VCaP (cell line): ENCODE measurements at regions not wholly inside any gene's neighbourhood (a gene's known extent, or its start where the extent isn't known, plus 50 kb on each side); places are given as distances from the start of the nearest gene placed in this dataset.

Experiments
- H3K27ac ChIP-seq: fragments of 450-650 bp; 2 replicates; pipeline ENCODE4 v1.5.1; 2017
- TF ChIP-seq, protein P1 (sequence below): fragments of 450-650 bp; conservative IDR thresholded peaks from 2 replicates; pipeline ENCODE4 v1.5.1; 2017; ENCODE audit warnings: mild to moderate bottlenecking, moderate library complexity

- TF ChIP-seq, protein P1, sequence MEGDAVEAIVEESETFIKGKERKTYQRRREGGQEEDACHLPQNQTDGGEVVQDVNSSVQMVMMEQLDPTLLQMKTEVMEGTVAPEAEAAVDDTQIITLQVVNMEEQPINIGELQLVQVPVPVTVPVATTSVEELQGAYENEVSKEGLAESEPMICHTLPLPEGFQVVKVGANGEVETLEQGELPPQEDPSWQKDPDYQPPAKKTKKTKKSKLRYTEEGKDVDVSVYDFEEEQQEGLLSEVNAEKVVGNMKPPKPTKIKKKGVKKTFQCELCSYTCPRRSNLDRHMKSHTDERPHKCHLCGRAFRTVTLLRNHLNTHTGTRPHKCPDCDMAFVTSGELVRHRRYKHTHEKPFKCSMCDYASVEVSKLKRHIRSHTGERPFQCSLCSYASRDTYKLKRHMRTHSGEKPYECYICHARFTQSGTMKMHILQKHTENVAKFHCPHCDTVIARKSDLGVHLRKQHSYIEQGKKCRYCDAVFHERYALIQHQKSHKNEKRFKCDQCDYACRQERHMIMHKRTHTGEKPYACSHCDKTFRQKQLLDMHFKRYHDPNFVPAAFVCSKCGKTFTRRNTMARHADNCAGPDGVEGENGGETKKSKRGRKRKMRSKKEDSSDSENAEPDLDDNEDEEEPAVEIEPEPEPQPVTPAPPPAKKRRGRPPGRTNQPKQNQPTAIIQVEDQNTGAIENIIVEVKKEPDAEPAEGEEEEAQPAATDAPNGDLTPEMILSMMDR: no peak
Observed at GRCh38 chr16:52283584-52284375, 263.2 kb downstream of the TOX3 start.

DNA sequence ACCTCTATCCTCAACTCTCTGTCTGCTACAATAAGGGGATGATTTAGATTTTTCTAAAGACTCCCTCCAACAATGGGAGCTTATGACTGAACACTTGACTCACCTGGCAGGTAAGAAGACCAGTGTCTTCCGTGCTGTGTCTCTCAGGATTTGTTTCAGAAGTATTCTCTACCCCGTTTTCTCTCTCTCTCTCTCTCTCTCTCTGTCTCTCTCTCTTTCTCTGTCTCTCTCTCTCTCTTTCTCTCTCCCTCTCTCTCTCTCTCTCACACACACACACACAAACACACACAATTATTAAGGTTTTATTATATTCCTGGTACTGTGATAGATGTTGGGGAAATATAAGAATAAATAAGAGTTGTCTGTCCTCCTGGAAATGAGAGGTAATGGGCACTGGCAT lies 263.9 kb downstream of the TOX3 start:
- no peak overlapping the region for H3K27ac ChIP-seq
- TF ChIP-seq, protein P1: no peak

More at GRCh38 chr16:52283584-52284375, 263.2 kb downstream of the TOX3 start:
- no peak overlapping the region for H3K27ac ChIP-seq

GRCh38 chr16:52280086-52280485 lies 266.9 kb downstream of the TOX3 start:
- TF ChIP-seq, protein P1: no peak

DNA sequence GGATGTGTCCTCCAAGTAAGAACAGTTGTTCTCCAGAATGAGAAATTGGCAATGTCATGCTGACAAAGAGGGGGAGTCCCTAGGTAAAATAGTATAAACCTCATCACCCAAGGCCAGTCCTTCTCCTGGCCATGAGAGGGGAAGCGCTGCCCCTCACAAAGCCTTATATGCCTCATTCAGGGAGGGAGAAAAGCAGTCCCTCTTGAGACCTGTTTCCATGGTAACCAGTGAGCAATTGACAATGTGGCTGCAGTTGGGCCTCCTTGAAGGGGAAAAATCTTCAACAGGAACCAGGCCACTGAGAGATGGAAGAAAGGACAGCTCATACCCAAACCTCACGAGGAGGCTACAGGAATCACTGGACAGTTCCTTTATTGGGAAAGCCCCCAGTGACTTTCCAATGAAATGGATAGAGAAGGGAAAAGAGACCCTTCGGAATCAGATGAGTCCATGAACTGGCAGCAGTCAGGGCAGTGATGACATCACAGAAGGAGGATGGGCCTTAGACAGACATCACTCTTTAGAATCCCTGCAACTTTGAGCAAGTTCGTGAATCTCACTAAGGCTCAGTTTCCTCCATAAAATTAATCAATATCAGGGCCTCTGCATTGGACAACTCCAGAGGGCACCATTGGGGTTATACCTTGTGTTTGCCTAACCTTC lies 275.7 kb downstream of the TOX3 start:
- H3K27ac ChIP-seq: no peak overlapping the region
- TF ChIP-seq, protein P1: no peak

More at GRCh38 chr16:52280086-52280485, 266.9 kb downstream of the TOX3 start:
- H3K27ac ChIP-seq: no peak overlapping the region

DNA sequence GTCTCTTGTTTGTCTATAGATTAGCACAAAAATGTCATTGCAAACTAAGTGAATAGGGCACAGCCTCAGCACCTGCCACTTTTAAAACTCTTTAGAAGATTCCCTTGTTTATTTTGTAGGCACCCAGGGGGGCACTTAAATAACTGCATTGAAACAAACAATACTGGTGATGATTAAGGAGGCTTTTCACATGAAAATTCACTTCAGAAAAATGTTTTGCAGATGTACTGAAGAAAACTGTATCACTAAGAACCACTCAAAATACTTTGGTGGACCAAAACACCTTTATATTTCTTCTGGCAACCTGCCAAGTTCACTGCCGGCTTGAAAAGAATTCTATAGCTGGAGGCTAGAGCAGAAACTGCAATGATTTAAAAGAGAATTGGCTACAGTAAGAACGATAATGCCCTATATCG lies 281.5 kb downstream of the TOX3 start:
- TF ChIP-seq, protein P1: no peak
- no peak overlapping the region for H3K27ac ChIP-seq

GRCh38 chr16:52257534-52257933 lies 289.4 kb downstream of the TOX3 start:
- TF ChIP-seq, protein P1: no peak
- no peak overlapping the region for H3K27ac ChIP-seq

DNA sequence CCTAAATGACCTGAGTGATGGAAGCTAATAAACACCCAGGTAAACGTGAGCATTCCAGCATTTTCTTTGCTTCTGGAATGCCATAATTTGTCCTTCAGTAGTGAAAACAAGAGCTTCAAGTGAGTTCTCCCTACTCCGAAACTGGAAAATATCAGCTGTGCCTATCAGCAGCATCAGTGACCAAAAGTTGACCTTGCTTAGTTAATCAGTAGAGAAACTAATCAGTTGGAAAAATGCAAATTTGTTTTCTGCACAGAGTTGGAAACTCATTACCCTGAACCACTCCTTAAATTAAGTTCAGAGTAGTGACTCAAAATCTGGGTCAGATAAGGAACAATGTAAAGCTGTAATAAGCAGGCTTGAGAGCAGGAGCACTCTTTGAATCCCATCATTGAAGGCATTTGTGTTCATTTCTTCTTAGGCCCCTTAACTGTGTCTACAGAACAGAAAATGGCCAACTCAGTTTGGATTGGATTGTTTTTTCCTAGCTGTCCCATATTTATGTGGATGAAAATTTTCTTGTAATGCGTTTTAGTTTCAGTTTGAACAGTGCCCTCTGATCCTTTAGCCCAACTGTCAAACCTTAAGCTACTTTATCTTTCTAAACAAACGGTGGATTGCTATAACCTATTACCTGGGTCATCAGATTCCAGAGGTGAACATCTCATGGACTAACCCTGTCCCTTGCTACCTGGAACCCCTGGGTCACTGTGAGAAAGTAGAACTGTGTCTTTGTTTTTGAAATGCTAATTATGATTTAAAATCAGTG lies 290.4 kb downstream of the TOX3 start:
- H3K27ac ChIP-seq: no peak overlapping the region
- TF ChIP-seq, protein P1: no peak
